Heart left ventricle (tissue), 16 donors: ENCODE measurements at regions not wholly inside any gene's neighbourhood (a gene's known extent, or its start where the extent isn't known, plus 50 kb on each side); places are given as distances from the start of the nearest gene placed in this dataset.

ENCODE experiments used
- ATAC-seq, 4 donors: fragments of 200-7000 bp; cut with Tn5 transposase; one replicate each; pipeline ENCODE4 v1.9.1; 2020 to 2022; ENCODE audit warnings: moderate library complexity in 4 of 4, mild to moderate bottlenecking in 3 of 4, moderate number of reproducible peaks in 1 of 4
- DNase-seq, 5 donors: peaks; one replicate each; pipeline ENCODE4 v3.0.0-alpha.2; 2020
- H3K27ac ChIP-seq, 12 donors: fragments of 200-600 bp; sonication (generic) in 4 of 12; one replicate each; pipeline versions ENCODE4 v1.5.0 to v1.8.0; 2016 to 2022; ENCODE audit warnings: mild to moderate bottlenecking in 2 of 12
- H3K27me3 ChIP-seq, 9 donors: fragments of 200-600 bp; sonication (generic) in 2 of 9; one replicate each; pipeline versions ENCODE4 v1.5.1 to v1.8.0; 2016 to 2022; ENCODE audit warnings: mild to moderate bottlenecking in 3 of 9
- H3K36me3 ChIP-seq, 9 donors: fragments of 200-600 bp; sonication (generic) in 2 of 9; one replicate each; pipeline versions ENCODE4 v1.5.0 to v1.8.0; 2018 to 2022; ENCODE audit warnings: mild to moderate bottlenecking in 2 of 9
- H3K4me1 ChIP-seq, 12 donors: fragments of 200-600 bp; sonication (generic) in 4 of 12; one replicate each; pipeline versions ENCODE4 v1.5.0 to v1.8.0; 2016 to 2022; ENCODE audit warnings: mild to moderate bottlenecking in 3 of 12
- H3K4me3 ChIP-seq, 12 donors: fragments of 200-600 bp; sonication (generic) in 4 of 12; one replicate each; pipeline versions ENCODE4 v1.5.0 to v1.8.0; 2017 to 2022; ENCODE audit warnings: mild to moderate bottlenecking in 9 of 12, moderate library complexity in 4 of 12
- H3K9me3 ChIP-seq, 12 donors: fragments of 200-600 bp; sonication (generic) in 4 of 12; one replicate each; pipeline versions ENCODE4 v1.5.0 to v1.8.0; 2016 to 2022; ENCODE audit warnings: mild to moderate bottlenecking in 1 of 12
- CTCF ChIP-seq, 12 donors: fragments of 200-600 bp; sonication (generic) in 4 of 12; IDR thresholded peaks; one replicate each; pipeline versions ENCODE4 v1.5.0 to v1.8.0; 2018 to 2022; ENCODE audit warnings: antibody characterized with exemption in 12 of 12, mild to moderate bottlenecking in 5 of 12
- POLR2A ChIP-seq, 2 donors: fragments of 450-650 bp; IDR thresholded peaks; one replicate each; pipeline ENCODE4 v1.6.1; 2017; ENCODE audit warnings: antibody characterized with exemption in 2 of 2, mild to moderate bottlenecking in 2 of 2, moderate library complexity in 2 of 2
- WGBS, 4 donors: extraction: QIAGEN DNeasy Blood & Tissue Kit in 2 of 4; methylation state at CpG; one replicate each; pipeline versions ENCODE4 v1.1.5 to v1.1.7; 2013 to 2018; 5-methylcytosine and 5-hydroxymethylcytosine counted together
- intact Hi-C, 10 donors: fragments of 100-400 bp; cut with DNase I; formaldehyde crosslinking; loops; one replicate each; pipeline versions ENCODE4 v1.11.1 to v1.14.2; 2022
- donor health status: ischemic (EF 13 %, LVEDD 7.1; RV severe dilation, severe dysfunction).
- donor health status: healthy with polysubstance abuse.
- donor health status: DM: no; HTN: yes; CAD: no.
- donor health status: DM: no; HTN: no; CAD: no.
- donor health status: ischemic (EF 25% LVEDD 6.9; RV normal size, moderate dysfunction).
- donor health status: ischemic (EF 25% LVEDD 5.7; RV mildly dilated, moderate dysfunction).
- donor health status: healthy.
- donor health status: DM: yes; HTN: yes; CAD: no.
- donor health status: ischemic (EF 35%, LVEDD 5.7; RV mildly dilated, moderate dysfunction).
- donor health status: nonischemic (EF 11% LVEDD 7.7; RV severe dilation, severe dysfunction).
- donor health status: DM: yes; HTN: yes; CAD: no.
- donor health status: PGD.
- donor health status: ischemic (EF 29% LVEDD 5.4; RV normal size, mild dysfunction).
- donor health status: nonischemic (EF 23%, LVEDD 6.1; RV moderate dilation, normal function).

DNA sequence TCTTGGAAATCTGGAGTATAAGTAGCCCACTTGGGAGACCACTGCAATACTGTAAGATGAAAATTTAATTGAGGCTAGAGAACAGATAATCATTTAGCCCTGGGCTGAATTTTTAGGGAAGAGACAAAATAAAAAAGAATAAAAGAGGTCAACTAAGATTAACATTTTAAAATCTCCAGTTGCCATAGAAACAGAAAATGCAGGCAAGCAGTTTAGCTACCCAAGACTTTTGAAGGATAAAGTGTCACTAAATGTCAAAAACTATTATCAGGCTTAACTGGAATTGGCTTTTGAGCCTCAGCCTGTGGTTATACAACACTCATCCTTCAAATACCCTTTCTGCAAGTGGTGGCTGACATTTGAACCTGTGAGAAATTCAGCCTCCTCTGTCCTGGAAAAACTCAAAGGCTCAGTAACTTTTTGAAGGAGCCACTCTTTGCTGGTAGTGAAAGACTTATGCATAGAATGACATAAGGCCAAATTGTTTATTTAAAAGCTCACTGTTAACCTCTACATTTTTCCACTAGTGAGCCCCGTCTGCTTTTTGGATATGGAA is 220.7 kb upstream of the KCNJ16 start:
- DNase-seq, result no peak
- 61 to 81% (median 67%) methylated on average over 1 of the region's 1 CpG for WGBS, 4 donors
- intact Hi-C loops, result no loop called here
- TF ChIP-seq POLR2A (IDR thresholded peaks at IDR 0.05) (no peak), CTCF (IDR thresholded peaks at IDR 0.05) (no peak)
- Histone ChIP-seq H3K9me3 (peaks cover 0 to 32% (median 18%) of the 10 kb centered on the region in 12 donors), H3K36me3 (no peaks in the 10 kb centered on the region), H3K27ac (peak overlapping the region in 4 of 12 donors; percentile 3 to 61 (median 22)), H3K4me1 (peaks cover 0 to 23% (median 14%) of the 10 kb centered on the region in 12 donors), H3K4me3 (no peak overlapping the region), H3K27me3 (no peaks in the 10 kb centered on the region)
- ATAC-seq, result no peak

DNA sequence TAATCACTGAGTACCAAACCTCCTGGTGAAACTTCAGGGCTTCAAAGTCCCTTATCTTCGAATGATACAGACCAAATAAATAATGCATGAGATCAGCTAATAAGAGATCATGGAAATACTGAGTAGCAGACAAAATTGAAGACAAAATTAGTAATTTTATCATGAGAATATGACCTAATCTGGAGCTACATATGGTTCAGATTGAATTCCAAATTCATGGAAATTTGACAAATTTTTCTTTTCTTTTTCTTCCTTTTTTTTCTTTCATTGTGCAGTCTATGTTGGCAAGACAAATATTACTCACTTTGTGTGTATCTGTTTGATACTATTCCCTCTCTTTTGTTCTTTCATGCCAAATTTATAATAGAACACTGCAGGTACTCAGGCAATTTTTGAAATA is 218.1 kb upstream of the KCNJ16 start:
- H3K4me3 ChIP-seq, result no peak overlapping the region
- 68 to 86% (median 80%) methylated on average over 1 of the region's 1 CpG for WGBS, 4 donors
- H3K9me3 ChIP-seq, result peaks cover 0 to 36% (median 24%) of the 10 kb centered on the region in 12 donors
- no peak overlapping the region for H3K27ac ChIP-seq
- H3K36me3 ChIP-seq, result no peaks in the 10 kb centered on the region
- ATAC-seq, result no peak
- no peaks in the 10 kb centered on the region for H3K27me3 ChIP-seq
- DNase-seq, result no peak
- intact Hi-C loops, result no loop called here
- TF ChIP-seq CTCF (IDR thresholded peaks at IDR 0.05) (no peak), POLR2A (IDR thresholded peaks at IDR 0.05) (no peak)
- H3K4me1 ChIP-seq, result peaks cover 0 to 23% (median 14%) of the 10 kb centered on the region in 12 donors

GRCh38 chr17:69857412-69857835 is 217.6 kb upstream of the KCNJ16 start:
- no peak overlapping the region for H3K4me3 ChIP-seq
- intact Hi-C loops, result no loop called here
- TF ChIP-seq POLR2A (IDR thresholded peaks at IDR 0.05) (no peak), CTCF (IDR thresholded peaks at IDR 0.05) (no peak)
- no peak for DNase-seq
- no peaks in the 10 kb centered on the region for H3K36me3 ChIP-seq
- H3K9me3 ChIP-seq, result peaks cover 0 to 36% (median 24%) of the 10 kb centered on the region in 12 donors
- no peak for ATAC-seq
- H3K4me1 ChIP-seq, result peaks cover 0 to 23% (median 14%) of the 10 kb centered on the region in 12 donors
- H3K27ac ChIP-seq, result no peak overlapping the region
- H3K27me3 ChIP-seq, result no peaks in the 10 kb centered on the region

GRCh38 chr17:69858460-69858859 is 216.6 kb upstream of the KCNJ16 start:
- TF ChIP-seq CTCF (IDR thresholded peaks at IDR 0.05) (no peak), POLR2A (IDR thresholded peaks at IDR 0.05) (no peak)
- Histone ChIP-seq H3K9me3 (peaks cover 0 to 36% (median 24%) of the 10 kb centered on the region in 12 donors), H3K36me3 (no peaks in the 10 kb centered on the region), H3K4me1 (peaks cover 0 to 16% (median 10%) of the 10 kb centered on the region in 12 donors), H3K27ac (no peak overlapping the region), H3K27me3 (no peaks in the 10 kb centered on the region), H3K4me3 (no peak overlapping the region)
- 61 to 82% (median 64%) methylated on average over 3 of the region's 3 CpGs for WGBS, 4 donors
- intact Hi-C loops, result no loop called here
- DNase-seq (no peak), ATAC-seq (no peak)
